NCI-H1694 (cell line): ENCODE measurements at regions not wholly inside any gene's neighbourhood (a gene's known extent, or its start where the extent isn't known, plus 50 kb on each side); places are given as distances from the start of the nearest gene placed in this dataset.

ENCODE experiments used
- DNase-seq: peaks from one replicate; lab custom pipeline; 2025; lab: John Stamatoyannopoulos, UW

DNA sequence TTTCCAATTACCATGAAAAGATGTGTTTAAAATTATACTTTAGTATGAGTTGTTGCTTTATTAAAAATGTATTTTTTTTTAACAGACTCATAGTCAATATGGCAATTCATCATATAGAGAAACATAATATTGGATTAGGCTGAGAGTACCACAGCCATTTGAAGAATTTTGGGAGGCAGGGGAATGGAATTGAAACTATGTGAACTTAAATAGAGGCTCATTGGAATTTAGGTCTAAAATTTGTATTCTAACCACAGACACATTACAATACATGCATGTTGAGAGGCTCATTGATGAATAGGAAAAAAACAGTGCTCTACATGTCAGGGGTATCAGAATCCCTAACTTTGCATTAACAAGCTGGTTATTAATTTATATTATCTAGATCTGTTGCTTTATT, 269.6 kb downstream of the DKK2 start:
- no peak for DNase-seq

DNA sequence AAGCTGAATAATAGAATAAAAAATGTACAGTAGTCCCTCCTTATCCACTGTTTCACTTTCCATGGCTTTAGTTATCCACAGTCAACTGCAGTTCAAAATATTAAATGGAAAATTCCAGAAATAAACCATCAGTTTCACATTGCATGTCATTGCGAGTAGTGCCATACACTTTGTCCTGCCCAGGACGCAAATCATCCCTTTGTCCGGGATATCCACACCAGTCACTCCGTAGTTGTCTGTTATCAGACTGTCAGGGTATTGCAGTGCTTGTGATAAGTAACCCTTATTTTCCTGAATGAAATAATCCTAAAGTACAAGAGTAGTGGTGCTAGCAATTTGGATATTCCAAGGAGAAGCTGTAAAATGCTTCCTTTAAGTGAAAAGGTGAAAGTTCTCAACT, 271.3 kb downstream of the DKK2 start:
- DNase-seq: no peak

DNA sequence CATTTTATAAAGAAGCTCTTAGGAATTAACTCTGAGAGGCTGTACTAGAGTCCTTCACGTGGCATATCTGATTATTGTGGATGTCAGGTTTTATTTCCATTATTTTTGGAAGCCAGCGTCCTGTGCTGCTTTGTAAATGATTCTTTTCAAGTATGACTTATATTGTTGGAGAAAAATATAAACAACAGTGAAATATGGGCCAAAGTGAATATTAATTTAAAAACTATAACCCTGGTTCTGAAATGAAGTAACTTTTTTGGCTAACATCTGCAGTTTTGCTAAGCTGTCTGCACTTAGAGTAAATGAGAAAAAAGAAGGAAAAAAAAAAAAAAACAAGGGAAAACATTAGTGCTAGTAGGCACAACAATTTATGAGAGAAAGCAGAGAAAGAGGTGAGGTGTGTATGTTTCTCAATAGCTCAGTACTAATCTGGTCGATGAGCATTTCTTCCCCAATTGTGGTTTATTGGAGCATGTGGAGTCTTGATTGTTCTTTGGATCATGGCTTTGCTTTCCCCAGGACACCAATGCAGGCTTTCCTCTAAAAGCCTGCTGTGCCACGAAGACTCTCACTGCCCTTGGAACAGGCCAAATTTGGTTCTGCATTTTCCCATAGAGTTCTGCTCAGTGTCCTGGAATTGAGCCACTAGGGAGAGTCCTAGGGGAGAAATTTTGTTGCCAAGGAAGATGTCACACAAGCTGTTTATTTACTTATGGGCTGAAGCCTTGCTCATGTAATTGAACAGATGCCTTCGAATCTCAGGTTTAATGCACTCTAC, 273.3 kb downstream of the DKK2 start:
- no peak for DNase-seq

DNA sequence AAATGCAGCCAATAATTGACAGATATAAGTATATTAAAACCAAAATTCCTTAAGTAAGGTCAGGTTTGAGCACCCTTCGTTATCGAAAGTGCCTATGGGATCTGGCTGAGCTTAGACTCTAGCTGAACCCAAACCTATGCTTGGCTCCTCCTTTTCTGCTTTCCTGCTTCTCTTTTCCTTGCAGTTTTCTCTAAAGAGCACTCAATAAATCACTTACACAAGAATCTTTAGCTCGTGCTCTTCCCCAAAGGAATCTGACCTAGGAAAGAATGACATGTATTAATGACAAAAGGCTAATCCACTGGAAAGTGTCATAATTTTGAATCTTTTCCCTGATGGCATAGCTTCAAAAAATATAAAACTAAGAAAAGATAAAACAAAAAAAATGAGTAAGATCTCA, 282.7 kb downstream of the DKK2 start:
- DNase-seq: no peak

DNA sequence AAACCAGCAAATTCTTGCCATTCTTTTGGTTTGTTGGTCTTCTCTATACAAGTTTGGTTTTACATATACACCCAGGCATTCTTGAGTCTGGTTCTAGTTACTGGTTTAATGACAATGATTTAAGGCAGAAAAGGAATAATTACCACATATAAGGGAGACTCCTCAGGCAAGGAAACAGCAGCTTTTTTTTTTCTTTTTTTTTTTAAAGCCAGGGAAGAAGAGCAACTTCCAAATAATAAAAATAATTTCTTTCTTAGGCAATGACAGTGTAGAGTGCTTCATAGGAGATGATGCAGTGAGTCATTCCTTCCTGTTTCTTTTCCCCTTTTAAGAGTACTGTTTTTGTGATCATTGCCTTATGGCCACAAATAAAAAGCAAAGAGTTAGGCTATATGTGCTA, 289.7 kb downstream of the DKK2 start:
- no peak for DNase-seq

DNA sequence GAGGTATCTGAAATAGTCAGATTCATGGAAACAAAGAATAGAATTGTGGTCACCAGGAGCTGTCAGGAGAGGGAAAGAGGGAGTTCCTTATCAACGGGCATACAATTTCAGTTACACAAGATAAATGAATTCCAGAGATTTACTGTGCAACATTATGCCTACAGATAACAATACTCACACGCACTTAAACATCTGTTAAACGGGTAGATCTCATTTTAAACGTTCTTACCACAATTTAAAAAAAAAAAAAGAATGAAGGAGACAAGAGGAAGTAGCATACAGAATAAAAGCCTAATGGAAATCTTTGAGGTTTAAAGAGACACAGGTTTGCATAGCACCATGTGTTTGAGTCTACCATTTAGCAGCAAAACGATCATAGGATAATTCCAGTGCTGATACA, 298.0 kb downstream of the DKK2 start:
- no peak for DNase-seq

DNA sequence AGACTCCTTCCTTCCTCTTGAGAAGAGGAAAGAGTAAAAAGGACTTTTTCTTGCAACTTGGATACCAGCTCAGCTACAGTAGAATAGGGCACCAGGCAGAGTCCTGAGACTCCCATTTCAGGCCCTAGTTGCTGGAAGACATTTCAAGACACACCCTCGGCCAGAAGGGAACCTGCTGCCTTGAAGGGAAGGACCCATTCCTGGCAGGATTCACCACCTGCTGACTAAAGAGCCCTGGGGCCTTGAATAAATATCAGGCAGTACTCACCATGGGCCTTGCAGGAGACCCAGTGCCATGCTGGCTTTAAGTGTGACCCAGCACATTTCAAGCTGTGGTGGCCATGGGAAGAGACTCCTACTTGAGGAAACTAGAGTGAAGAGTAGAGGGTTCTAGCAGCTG, 317.6 kb downstream of the DKK2 start:
- DNase-seq: no peak

DNA sequence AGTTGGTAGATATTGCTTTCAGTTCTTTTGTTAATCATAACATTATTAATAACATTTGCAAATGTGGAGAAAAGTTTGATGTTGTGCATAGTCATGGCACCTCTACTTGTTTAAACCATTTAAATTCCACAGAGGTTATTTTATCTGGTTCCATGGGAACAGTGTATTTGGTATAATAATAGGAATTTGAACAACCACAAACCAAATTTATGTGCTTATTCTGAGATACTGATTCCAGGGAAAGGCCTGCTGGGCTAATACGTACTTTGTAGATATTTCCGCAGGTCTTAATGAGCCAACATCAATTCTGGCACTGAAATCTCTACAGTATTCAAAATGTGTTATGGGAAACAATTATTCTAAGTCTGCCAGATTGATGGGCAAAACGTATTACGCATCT, 319.0 kb downstream of the DKK2 start:
- no peak for DNase-seq

DNA sequence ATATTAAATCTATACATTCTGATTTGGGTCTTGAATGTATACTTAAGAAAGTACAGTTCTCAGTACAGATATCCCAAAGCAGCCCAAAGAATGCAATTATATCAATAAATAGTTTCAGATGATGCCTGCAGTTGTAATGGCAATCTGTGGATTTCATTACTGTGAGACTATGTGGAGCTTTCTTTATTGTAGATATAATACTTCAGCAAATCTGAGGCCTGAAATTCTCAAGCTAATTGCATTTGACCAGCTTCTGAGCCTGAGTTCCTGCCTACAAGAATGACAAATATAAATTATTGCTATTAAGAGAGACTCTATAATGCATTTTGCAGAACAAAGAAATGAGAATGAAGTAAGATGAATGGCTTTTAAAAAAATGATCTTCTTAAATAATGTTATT, 320.3 kb downstream of the DKK2 start:
- no peak for DNase-seq

DNA sequence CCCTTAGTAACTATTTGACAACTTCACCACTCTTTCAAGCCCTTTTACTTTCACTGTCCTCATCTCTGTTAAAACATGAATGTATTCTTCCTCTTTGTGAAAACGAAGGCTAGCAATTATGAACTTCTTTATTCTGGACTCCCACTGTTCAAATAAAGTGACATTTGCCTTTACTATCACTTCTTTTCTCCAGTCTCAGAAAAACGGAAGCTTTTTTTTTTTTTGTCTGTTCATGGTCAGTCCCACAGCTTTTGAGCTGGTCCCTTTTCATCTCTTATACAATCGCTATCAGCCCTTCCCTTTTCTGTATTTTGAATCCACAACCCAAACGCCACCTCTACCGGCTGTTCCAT, 327.7 kb downstream of the DKK2 start:
- DNase-seq: no peak

DNA sequence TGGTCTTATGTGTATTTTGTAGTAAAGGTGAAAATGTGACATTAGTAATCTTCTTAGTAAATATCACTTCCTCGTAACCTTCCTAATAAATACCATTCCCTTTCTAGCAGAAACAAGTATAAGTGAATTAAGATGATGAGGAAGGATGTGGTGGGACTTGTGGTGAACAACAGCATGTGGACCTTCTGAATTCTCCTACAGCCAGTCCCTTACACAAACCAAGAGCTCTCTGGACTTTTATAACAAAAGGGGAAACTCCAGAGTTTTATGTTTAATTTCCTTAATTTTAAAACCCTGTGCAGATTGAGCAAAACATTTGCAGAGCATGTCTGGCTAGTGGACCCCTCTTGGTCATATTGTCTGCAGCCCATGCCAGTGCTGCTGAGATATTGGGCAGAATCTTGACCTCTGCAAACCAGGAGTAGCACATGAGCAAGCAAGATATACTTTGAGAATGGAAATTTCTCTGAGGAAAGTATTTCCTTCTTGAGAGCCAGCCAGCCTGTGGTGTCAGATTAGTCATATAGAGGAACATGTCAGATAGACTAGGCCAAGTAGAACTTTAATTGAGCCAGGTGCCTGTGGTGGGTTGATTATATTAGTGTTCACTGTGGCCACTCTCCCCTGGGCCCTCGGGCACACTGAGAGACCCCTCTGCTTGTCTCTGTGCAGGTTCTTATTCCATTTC, 328.2 kb downstream of the DKK2 start:
- no peak for DNase-seq

DNA sequence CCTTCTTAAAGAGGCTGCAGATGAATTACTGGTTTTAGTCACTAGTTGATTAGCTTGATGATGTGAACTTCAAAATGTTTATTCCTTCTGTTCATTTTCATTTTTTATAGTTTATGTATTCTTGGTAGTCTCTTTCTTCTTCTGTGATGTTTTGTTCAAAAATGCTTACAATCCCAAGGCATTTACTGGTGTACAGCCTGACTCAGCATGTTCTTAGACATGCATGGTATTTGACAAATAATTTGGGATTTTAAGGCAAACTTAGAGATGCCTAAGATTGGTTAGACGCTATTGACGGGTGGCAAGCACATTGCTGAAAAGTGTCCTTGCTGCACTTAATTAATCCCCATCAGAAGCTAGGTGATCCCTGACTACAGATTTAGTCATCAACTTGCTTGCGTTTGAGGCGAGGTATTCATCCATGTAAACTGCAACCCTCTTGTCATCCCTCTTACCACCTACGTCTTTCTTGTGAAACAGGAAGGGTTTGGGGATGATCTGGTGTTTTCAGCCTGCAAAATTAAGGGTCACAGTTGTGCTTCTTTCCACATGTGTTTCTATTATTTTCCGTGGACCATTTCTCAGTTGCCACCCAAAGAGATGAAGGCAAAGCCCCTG, 331.8 kb downstream of the DKK2 start:
- DNase-seq: no peak

DNA sequence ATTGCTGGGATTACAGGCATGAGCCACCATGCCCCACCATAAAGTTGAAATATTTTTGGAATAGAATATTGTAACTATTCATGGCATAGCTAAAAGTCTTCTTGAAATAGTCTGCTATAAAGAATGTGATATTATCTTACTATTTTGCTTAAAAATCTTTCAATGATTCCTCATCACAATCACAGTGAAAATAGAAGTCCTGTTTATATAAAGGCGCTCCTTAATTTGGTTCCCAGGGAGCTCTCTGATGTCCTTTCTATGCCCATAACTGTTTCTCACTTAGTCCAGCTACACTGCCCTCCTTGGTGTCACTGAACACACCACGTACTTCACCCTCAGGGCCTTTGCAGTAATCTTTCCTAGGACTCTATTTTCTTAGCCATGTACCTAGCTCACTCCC, 331.7 kb upstream of the GIMD1 start:
- DNase-seq: no peak

DNA sequence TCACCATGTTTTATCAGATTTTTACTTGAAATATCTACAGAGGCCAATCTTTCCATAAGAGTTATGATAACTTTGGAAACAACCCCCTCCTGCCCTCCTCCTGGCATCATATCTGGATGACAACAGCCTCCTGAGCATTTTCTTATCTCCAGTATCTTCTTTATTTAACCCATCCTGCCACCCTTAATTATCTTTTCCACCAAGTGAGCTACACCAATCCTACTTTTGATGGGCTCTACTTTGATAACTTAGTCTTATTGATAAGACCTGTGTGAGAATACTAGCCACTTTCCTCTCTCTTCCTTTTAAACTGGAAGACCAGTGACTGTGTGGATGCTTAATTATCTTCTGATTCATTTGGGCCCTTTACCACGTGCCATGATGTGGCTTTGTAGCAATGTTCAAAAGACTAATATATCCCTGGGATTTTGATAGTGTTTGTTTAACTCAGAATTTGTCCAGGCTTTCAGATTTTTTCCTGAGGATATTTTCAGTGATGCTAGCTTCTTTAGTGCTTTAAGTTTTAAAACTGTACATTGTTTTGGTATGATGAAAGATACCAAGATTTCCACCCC, 330.1 kb upstream of the GIMD1 start:
- no peak for DNase-seq

DNA sequence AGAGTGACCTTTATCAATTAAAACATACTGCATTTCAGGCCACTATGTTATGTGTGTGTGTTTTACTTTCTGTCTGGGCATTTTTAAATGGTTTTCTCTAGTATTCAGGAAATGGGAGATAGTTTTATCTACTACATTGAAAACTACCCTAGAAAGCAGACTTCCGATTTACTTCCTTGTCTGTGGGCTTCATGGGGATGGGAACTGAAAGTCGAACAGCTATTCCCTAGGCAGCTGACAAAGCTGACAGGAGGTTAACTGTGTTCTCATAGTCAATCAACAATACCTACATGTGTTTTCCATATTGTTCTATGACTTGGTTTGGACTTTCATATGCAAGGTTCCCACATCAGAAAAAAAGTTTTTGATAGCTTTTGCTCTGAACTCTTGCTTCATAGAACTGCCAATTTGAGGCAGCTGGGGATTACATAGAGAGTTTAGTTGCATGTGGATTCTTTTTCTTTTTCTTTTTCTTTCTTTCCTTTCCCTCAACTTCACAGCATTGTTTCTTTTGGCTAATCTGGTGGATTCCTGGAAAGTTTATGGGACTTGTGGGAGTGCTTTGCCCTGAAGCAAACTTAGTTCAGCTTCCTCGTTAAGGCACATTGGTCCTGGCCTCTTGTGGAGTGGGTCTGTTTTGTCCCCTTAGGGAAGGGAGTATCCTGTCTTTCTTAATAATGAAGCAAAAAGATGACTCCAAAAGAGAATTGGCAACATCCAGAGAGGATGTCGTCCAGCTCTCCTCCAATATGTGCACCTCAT, 327.1 kb upstream of the GIMD1 start:
- DNase-seq: no peak

DNA sequence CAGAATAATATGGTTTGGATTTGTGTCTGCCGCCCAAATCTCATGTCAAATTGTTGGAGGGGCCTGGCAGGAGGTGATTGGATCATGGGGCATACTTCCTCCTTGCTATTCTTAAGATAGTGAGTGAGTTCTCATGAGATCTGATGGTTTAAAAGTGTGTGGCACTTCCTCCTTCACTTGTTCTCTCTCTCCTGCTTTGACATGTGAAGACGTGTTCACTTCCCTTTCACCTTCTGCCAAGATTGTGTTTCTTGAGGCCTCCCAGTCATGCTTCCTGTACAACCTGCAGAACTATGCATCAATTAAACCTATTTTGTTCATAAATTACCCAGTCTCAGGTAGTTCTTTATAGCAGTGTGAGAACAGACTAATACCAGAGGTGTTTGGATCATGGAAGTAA, 325.7 kb upstream of the GIMD1 start:
- DNase-seq: no peak

DNA sequence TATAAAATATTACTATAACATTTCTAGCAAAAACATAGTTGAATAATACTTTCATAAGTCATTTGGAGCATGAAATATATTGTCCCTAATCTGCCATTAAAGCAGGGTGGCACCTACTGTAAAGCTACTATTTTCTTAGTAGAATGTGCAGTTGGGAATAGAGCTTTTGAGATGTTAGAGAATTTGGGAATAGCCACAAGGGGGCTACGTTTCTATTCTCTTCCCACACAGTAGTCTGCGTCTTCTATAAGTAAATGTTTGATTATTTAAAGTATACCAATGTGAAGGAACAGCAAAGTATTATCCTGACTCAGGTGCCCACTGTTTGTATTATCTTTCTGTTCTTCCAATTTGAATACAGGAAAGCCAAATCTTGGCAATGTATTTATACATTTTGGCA, 323.2 kb upstream of the GIMD1 start:
- DNase-seq: no peak

DNA sequence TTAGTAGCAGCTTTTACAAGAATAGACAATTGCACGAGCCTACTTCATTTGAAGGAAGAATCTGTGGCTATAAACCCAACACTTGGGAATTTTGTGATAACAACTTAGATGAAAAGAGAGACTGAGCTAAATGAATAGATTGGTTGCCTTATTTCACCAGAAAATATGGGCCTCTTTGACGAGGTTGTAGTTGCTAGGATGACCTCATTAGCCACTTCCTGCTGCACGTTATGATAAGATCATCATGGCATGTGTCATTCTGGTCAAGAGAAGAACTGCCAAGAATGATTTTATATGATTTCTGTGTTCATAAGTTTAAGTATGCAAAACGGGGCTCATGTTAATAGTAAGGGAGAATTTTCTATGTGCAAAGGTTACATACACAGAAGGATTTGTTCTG, 321.9 kb upstream of the GIMD1 start:
- no peak for DNase-seq

DNA sequence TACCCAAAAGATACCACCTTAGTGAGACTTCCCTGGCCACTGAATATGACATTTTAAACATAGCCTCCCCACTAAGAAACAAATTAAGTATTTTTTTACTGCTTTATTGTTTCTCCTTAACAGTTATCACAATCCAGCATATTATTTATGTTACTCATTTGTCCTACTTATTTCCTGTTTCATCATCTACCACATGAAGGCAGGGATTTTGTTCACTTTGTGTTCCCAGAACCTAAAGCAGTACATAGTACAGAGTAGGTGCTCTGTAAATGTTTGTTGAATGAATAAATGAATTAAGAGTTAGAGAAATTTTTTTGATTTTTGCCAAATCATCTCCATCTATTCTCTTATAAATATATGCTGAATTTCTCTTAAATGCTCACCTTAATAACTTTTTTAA, 318.4 kb upstream of the GIMD1 start:
- DNase-seq: no peak

DNA sequence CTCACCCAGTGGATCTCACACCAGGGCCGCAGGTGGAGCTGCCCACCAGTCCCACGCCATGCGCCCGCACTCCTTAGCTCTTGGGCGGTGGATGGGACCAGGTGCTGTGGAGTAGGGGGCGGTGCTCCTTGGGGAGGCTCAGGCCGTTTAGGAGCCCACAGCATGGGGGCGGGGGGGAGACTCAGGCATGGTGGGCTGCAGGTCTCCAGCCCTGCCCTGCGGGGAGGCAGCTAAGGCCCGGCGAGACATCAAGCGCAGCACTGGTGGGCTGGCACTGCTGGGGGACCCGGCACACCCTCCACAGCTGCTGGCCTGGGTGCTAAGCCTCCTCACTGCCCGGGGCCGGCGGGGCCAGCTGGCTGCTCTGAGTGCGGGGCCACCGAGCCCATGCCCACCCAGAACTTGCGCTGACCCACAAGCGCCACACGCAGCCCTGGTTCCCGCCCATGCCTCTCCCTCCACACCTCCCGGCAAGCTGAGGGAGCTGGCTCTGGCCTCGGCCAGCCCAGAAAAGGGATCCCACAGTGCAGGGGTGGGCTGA, 312.9 kb upstream of the GIMD1 start:
- DNase-seq: no peak

DNA sequence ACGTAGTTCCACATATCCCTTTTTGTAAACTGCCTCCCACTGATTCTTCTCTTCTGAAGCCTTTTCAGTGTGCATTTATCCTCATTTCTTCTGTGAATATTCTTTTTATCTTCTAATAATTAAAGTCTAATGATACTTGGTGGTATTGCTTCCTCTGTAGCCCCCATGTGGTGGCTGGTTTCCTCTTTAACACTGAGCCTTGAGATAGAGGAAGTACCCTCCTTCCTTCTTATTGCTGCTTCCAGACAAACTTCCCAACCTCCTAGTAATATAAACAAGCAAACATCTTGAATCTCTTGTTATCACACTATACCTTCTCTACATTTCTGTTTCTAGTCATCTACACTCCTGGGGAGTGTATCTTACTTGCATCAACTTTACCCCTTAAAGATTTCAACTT, 310.5 kb upstream of the GIMD1 start:
- DNase-seq: no peak

DNA sequence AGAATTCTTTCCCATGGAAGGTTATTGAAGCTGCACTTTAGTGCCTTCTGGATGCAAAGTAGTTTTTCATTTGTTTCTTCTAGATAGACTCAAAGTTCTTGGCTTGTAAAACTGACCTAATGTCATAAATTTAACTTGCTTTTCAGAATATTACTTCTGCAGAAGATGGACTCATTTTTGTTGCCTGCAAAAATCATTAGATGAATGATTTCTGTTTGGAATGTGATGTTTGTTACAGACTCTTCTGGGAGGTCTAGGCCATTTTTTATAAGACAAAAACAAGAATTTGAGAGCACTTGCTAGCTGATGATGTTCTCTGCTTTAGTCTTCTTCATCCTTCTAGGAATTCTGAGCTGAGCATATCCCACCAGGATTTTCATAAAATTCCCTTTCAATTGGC, 308.6 kb upstream of the GIMD1 start:
- no peak for DNase-seq
